ENCODE measurements at regions not wholly inside any gene's neighbourhood (a gene's known extent, or its start where the extent isn't known, plus 50 kb on each side); places are given as distances from the start of the nearest gene placed in this dataset.

DNA sequence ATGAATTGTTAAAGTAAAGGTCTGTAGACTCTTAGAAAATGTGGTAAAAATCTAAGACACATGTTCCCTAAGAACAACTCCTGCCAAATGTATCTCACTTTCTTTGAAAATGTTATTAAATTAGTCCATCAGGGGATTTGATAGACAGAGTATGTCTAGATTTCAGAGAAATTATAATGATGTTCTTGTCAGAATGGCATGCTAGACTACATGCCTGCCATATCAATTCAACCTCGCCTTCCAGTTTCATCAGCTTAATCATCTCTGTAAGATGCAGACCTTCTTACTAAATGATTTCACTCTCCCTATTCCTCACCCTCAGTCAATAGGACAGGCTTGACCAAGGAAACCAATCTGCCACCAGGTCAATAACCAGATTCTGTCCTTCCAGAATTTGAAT, 368.4 kb downstream of the TXNL1 start:
- H3K9ac ChIP-seq (ENCODE audit: low read depth, low read length) = no peak overlapping the region
- H3K36me3 ChIP-seq (ENCODE audit: insufficient read depth, low read length) = no peaks in the 10 kb centered on the region
- no peaks in the 10 kb centered on the region for H3K9me3 ChIP-seq (ENCODE audit: control insufficient read depth, insufficient read depth, low read length)
- no peaks in the 10 kb centered on the region for H3K4me1 ChIP-seq (ENCODE audit: insufficient read depth, low read length)

DNA sequence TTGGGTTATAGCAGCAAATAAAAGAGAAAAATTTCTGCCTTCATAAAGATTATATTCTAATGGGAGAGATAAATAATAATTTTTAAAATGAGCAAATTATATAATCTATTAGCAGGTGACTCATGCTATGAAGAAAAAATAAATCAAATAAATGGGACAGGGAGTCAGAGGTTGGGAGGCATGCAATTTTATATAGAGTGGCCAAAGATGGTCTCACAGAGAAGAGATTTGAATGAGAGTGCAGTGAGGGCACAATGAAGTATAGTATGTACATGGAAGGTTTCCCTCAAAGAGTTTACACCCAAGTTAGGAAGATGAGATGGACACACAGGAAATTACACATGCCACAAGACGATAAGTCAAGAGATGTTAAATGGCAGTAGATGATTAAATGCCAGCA, 369.4 kb downstream of the TXNL1 start:
- Histone ChIP-seq H3K9ac (ENCODE audit: low read depth, low read length) (no peak overlapping the region), H3K9me3 (ENCODE audit: control insufficient read depth, insufficient read depth, low read length) (no peaks in the 10 kb centered on the region), H3K36me3 (ENCODE audit: insufficient read depth, low read length) (no peaks in the 10 kb centered on the region), H3K4me1 (ENCODE audit: insufficient read depth, low read length) (no peaks in the 10 kb centered on the region)

DNA sequence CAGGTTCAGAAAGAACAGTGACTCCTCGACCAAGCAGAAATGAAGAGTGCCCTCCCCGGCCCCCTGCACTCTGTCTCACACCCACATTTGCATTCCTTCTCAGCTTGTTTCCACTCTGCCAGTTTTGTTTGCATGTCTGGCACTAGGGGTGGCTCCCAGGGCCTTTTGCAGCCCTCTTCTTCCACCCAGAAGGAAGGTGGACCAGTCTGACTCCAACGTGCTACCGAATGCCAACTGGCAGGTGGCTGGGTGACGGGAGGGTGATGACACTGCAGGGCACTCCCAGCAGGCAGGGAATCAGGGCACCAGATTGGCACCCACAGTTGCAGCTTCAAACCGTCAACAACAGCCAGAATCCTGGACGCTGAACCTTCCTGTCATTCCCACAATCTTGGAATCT, 371.1 kb downstream of the TXNL1 start:
- no peaks in the 10 kb centered on the region for H3K9me3 ChIP-seq (ENCODE audit: control insufficient read depth, insufficient read depth, low read length)
- H3K36me3 ChIP-seq (ENCODE audit: insufficient read depth, low read length) = no peaks in the 10 kb centered on the region
- no peak overlapping the region for H3K9ac ChIP-seq (ENCODE audit: low read depth, low read length)
- H3K4me1 ChIP-seq (ENCODE audit: insufficient read depth, low read length) = no peaks in the 10 kb centered on the region

DNA sequence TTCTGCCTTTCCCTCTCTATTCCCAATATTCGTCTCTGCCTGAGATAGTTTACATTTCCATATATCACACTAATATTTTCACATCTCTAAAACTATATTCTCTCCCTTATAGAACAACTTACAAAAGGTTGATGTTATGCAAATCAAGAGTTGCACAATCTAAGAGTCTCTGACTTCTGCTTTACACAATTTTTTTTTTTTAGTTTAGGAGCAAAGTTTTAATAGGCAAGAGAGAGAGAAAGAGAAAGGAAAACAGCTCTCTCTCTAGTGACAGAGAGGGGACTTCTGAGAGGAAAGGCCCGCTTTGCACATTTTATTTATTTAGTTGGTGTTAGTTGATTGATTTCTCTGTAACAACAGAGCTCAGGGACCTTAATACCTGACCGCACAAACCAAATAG, 380.2 kb downstream of the TXNL1 start:
- no peaks in the 10 kb centered on the region for H3K9me3 ChIP-seq (ENCODE audit: control insufficient read depth, insufficient read depth, low read length)
- H3K9ac ChIP-seq (ENCODE audit: low read depth, low read length) = no peak overlapping the region
- H3K4me1 ChIP-seq (ENCODE audit: insufficient read depth, low read length) = 0 out of 2 replicates have a peak, but pooled peaks cover 4% of the 10 kb centered on the region
- no peaks in the 10 kb centered on the region for H3K36me3 ChIP-seq (ENCODE audit: insufficient read depth, low read length)

DNA sequence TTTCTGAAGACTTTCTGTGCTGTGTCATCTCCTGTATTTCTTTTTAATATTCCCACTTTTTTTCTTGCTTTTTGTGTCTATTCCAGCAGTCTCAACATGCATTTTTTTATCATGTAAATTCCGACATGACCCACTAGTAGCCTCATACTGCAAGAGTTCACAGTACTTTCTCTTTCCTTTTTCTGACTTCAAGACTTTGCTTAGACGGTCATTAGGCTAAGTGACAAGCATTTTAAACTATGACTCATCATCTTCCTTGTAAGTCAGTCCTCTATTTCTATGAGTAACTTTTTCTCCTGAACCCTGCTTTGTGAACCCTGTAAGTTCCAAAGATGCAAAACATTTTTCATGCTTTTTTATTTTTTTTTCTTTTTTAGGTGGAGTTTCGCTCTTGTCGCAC, 381.2 kb downstream of the TXNL1 start:
- H3K36me3 ChIP-seq (ENCODE audit: insufficient read depth, low read length) = no peaks in the 10 kb centered on the region
- no peaks in the 10 kb centered on the region for H3K9me3 ChIP-seq (ENCODE audit: control insufficient read depth, insufficient read depth, low read length)
- H3K4me1 ChIP-seq (ENCODE audit: insufficient read depth, low read length) = 0 out of 2 replicates have a peak, but pooled peaks cover 4% of the 10 kb centered on the region
- no peak overlapping the region for H3K9ac ChIP-seq (ENCODE audit: low read depth, low read length)

DNA sequence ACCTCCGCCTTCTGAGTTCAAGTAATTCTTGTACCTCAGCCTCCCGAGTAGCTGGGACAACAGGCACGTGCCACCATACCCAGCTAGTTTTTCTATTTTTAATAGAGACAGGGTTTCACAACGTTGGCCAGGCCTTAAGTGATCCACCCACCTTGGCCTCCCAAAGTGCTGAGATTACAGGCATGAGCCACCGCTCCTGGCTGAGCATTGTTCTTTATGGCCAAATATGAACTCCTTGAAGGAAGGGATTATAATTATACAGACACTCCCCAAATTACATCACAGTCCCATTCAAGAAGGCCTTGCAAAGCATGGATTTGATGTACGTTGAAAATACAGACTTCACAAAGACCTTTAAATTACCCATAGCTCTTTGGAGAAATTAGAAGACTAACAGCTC, 381.7 kb downstream of the TXNL1 start:
- Histone ChIP-seq H3K9me3 (ENCODE audit: control insufficient read depth, insufficient read depth, low read length) (no peaks in the 10 kb centered on the region), H3K9ac (ENCODE audit: low read depth, low read length) (no peak overlapping the region), H3K4me1 (ENCODE audit: insufficient read depth, low read length) (0 out of 2 replicates have a peak, but pooled peaks cover 4% of the 10 kb centered on the region), H3K36me3 (ENCODE audit: insufficient read depth, low read length) (no peaks in the 10 kb centered on the region)

DNA sequence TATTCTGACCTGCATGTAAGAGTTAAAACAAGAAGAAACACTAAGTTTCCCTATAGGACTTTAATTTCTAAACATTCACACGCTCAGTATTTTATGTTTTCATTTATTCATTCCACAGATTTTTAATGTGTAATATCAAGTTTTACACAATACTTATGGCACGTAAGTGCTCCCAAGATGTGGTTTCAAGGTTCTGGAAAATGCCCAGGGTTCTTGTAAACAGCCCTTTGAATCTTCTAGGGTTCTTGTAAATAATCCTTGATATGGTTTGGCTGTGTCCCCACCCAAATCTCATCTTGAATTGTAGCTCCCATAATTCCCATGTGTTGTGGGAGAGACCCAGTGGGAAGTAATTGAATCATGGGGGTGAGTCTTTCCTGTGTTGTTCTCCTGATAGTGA, 383.0 kb downstream of the TXNL1 start:
- H3K9ac ChIP-seq (ENCODE audit: low read depth, low read length) = no peak overlapping the region
- no peaks in the 10 kb centered on the region for H3K9me3 ChIP-seq (ENCODE audit: control insufficient read depth, insufficient read depth, low read length)
- no peaks in the 10 kb centered on the region for H3K36me3 ChIP-seq (ENCODE audit: insufficient read depth, low read length)
- 0 out of 2 replicates have a peak, but pooled peaks cover 4% of the 10 kb centered on the region for H3K4me1 ChIP-seq (ENCODE audit: insufficient read depth, low read length)

DNA sequence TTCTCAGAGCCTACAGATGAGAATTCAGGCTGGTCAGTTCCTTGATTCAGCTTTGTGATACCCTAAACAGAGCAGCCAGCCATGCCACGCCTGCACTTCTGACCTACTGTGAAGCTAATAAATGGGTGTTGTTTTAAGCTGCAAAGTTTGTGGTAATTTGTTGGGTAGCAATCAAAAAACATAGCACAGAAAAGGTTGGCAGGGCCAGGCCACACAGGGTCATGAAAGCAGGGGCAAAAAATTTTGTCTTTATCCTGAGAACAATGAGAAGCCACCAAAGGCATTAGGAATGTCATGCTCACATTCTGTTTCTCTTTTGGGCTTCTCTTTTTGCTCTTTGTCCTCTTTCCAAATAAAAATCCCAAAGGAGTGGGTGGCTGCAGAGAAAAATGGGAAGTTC, 385.9 kb downstream of the TXNL1 start:
- 0 out of 2 replicates have a peak, but pooled peaks cover 4% of the 10 kb centered on the region for H3K4me1 ChIP-seq (ENCODE audit: insufficient read depth, low read length)
- no peaks in the 10 kb centered on the region for H3K36me3 ChIP-seq (ENCODE audit: insufficient read depth, low read length)
- no peaks in the 10 kb centered on the region for H3K9me3 ChIP-seq (ENCODE audit: control insufficient read depth, insufficient read depth, low read length)
- H3K9ac ChIP-seq (ENCODE audit: low read depth, low read length) = no peak overlapping the region

DNA sequence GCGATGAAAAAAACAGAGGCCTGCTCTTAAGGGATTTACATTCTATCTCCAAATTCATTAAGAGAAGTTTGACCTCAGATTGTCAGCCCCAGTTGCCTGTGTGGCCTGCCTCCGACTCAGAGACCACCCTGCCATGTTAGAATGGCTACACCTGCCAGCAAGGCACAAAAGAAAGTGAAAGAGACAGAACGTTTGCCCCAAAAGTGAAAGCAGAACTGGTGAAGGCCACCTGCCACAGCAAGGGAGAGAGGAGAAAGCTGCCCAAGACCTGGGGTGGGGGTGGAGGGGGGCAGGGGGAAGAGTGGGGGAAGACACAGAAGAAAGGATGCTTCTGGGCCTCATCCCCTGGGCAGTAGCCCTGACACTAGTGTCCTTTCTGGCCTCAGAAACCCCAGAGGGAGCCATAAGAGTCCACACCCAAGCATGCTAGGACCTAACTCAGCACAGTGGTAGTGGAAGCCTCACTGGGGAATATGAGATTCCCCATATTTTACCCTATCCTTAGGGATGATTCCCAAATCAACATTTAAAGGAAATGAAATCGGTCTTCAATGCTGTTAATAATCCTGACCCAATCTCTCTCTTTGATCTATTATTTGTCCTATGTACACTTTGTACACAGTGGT, 389.7 kb downstream of the TXNL1 start:
- H3K36me3 ChIP-seq (ENCODE audit: insufficient read depth, low read length) = no peaks in the 10 kb centered on the region
- H3K9ac ChIP-seq (ENCODE audit: low read depth, low read length) = no peak overlapping the region
- no peaks in the 10 kb centered on the region for H3K4me1 ChIP-seq (ENCODE audit: insufficient read depth, low read length)
- H3K9me3 ChIP-seq (ENCODE audit: control insufficient read depth, insufficient read depth, low read length) = no peaks in the 10 kb centered on the region

DNA sequence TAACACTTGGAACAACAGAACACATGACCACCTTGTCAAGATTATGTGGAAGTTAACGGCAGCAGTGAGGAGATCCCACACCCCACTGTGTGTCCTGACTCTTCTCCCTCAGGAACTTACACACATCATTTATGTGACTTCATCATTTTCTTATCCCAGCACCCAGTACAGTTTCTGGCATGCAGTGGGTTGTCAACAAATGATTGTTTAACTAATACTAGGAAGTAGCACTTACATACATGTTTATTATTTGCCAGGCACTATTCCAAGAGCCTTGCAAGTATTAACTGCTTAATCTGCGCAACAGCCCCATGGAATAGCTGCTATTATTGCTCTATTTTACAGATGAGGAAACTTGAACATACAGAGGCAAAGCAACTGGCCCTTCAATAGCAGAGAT, 391.5 kb downstream of the TXNL1 start:
- Histone ChIP-seq H3K36me3 (ENCODE audit: insufficient read depth, low read length) (no peaks in the 10 kb centered on the region), H3K9ac (ENCODE audit: low read depth, low read length) (no peak overlapping the region), H3K9me3 (ENCODE audit: control insufficient read depth, insufficient read depth, low read length) (no peaks in the 10 kb centered on the region), H3K4me1 (ENCODE audit: insufficient read depth, low read length) (no peaks in the 10 kb centered on the region)

DNA sequence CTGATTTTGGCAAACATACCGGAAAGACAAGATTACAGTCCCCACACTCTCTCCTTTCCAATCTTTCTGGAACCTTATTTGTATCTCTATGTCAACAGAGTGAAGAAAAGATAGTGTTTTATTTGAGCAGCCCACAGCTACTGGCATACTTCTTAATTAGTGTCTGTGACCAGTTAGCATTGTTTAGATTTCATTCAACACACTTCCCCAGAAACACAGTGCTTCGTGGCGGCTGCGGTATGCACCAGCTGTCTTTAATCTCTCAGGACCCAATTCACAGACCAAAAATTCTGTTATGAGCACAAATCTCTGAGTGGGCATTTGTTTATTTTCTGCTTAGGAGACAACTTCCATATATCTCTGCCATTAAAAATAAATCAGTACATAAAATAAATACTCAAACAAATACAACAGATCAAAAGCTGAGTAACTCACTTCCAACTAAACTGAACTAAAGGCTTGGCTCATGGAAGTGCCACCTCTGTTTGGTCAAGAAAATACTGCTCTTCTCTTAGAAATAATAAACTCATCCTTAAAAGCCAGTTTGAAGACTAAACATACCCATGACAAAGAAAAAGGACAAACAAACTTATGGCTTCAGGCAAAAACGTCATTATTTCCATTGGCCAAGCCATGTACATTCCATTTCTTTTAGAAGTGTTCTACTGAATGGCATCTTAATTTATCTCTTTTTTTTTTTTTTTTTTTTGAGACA, 392.4 kb downstream of the TXNL1 start:
- Histone ChIP-seq H3K9ac (ENCODE audit: low read depth, low read length) (no peak overlapping the region), H3K9me3 (ENCODE audit: control insufficient read depth, insufficient read depth, low read length) (no peaks in the 10 kb centered on the region), H3K4me1 (ENCODE audit: insufficient read depth, low read length) (no peaks in the 10 kb centered on the region), H3K36me3 (ENCODE audit: insufficient read depth, low read length) (no peaks in the 10 kb centered on the region)

DNA sequence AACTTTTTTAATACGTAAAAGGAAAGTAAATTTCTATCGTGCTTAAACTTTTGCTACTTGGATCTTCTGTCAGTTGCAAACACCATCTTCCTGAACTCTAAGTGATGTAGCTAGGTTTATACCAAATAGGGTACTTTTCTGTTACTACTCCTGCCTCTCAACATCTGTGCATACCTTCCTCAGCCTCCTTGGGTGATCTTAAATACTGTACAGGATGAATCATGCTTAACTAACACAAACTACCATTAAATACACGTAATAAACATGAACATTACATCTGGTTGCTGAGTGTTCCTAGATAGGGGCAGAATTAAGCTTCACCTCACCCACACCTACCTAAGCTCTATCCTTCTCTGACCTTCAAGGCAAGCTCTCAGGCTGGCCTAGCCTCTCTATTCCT, 398.0 kb downstream of the TXNL1 start:
- Histone ChIP-seq H3K36me3 (ENCODE audit: insufficient read depth, low read length) (no peaks in the 10 kb centered on the region), H3K4me1 (ENCODE audit: insufficient read depth, low read length) (peaks cover 4% of the 10 kb centered on the region; the same call in 1 of the 2 replicates), H3K9ac (ENCODE audit: low read depth, low read length) (no peak overlapping the region), H3K9me3 (ENCODE audit: control insufficient read depth, insufficient read depth, low read length) (no peaks in the 10 kb centered on the region)

DNA sequence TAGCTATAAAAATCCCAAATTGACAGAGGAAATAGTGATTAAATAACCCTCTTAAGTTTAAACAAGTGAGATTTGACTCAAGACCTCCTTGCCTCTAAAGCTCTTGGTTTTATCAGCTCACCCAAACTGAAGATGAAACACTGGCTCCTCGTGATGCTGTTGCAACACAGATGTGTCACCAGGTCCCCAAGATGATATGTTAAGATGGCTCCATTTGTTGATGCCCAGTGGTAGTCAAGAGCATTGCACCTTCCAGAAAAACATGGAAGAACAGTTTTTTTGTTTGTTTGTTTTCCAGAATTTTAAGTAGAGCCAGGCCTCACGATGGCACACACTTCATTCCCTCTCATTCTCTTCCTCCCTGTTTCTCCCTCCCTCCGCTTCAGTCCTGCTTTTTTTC, 399.8 kb downstream of the TXNL1 start:
- Histone ChIP-seq H3K9ac (ENCODE audit: low read depth, low read length) (no peak overlapping the region), H3K36me3 (ENCODE audit: insufficient read depth, low read length) (no peaks in the 10 kb centered on the region), H3K4me1 (ENCODE audit: insufficient read depth, low read length) (peaks cover 4% of the 10 kb centered on the region; the same call in 1 of the 2 replicates), H3K9me3 (ENCODE audit: control insufficient read depth, insufficient read depth, low read length) (no peaks in the 10 kb centered on the region)

DNA sequence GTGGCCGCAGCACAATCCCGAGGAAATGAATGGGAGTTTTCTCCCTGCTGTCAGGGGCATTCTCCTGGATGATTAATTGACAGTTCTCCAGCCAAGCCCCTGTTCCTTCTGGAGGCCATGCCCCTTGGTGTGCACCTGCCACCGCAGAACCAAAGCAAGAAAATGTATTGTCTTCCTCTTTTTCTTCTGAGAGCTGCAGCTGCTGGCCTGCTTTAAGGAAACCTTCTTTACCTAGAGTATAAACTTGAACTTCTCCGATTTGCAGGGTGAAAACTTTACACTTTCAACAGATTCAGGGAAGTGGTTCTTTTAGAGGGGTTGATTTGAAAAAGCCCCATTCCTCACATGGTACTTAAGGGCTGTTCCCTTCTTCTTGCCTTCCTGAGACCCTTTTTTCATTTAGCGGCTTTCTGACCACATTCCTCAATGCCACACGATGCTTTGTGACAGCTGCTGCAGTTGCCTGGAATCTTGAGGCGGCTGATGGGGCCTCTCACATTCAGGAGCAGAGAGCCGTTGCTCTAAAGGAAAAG, 402.8 kb downstream of the TXNL1 start:
- Histone ChIP-seq H3K4me1 (ENCODE audit: insufficient read depth, low read length) (peaks cover 4% of the 10 kb centered on the region; the same call in 1 of the 2 replicates), H3K36me3 (ENCODE audit: insufficient read depth, low read length) (no peaks in the 10 kb centered on the region), H3K9me3 (ENCODE audit: control insufficient read depth, insufficient read depth, low read length) (no peaks in the 10 kb centered on the region; the same call in 1 of the 2 replicates), H3K9ac (ENCODE audit: low read depth, low read length) (no peak overlapping the region)

DNA sequence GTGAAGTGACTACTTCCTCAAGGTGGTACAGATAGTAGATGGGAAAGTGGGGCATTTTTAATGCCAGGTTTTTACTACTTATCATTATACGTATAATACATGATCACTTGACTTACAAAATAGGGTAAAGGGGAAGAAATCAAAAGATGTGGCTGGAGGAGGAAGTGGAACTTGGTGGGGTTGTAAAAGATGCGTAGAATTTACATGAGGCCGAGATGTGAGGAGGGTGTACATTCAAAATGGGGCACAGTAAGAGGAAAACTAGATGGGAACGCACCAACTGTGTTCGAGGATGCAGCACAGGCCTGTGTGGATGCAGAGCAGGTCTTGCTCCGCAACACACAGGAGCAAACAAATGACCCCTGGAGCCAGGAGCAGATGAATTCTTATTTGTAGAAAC, 403.3 kb downstream of the TXNL1 start:
- H3K9ac ChIP-seq (ENCODE audit: low read depth, low read length) = no peak overlapping the region
- H3K36me3 ChIP-seq (ENCODE audit: insufficient read depth, low read length) = no peaks in the 10 kb centered on the region
- peaks cover 4% of the 10 kb centered on the region; the same call in 1 of the 2 replicates for H3K4me1 ChIP-seq (ENCODE audit: insufficient read depth, low read length)

More for the DNA sequence above, 403.3 kb downstream of the TXNL1 start:
- H3K9me3 ChIP-seq (ENCODE audit: control insufficient read depth, insufficient read depth, low read length) = no peaks in the 10 kb centered on the region; the same call in 1 of the 2 replicates

Data from ES-I3 (cell line).